ENCODE measurements at regions not wholly inside any gene's neighbourhood (a gene's known extent, or its start where the extent isn't known, plus 50 kb on each side); places are given as distances from the start of the nearest gene placed in this dataset.

DNA sequence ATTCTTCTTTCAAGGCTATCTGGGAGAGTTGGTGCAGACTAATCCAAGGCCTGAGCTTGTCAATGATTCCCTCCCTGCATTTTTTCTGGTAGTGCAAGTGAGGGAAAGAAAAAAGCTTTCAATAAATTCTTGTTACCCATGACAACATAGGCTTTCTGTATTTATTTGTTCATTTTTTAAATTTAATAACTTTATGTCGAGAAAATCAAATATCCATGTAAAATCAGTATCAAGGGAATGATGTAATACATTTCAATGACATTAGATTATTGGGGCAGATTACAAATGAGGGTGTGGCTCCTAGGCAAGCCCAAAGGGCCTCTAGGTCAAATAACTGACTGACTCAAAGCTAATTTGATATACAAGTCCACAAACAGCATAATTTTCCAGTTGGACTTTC, 104.0 kb downstream of the GJA1 start:
- Histone ChIP-seq H3K4me1 (replicated peaks in 1 of 2; ENCODE audit: control insufficient read depth in 2 of 2, insufficient read depth in 2 of 2, low read length in 2 of 2) (no peaks in the 10 kb centered on the region), H4K20me1 (replicated peaks; ENCODE audit: control insufficient read depth, insufficient read depth, low read length) (no peaks in the 10 kb centered on the region), H3K4me2 (ENCODE audit: insufficient read depth, low read length) (no peak overlapping the region), H2AFZ (ENCODE audit: low read depth, low read length) (no peak overlapping the region), H3K9me3 (replicated peaks; ENCODE audit: control insufficient read depth, insufficient read depth, low read depth, low read length) (no peaks in the 10 kb centered on the region; the same call in 1 of the 2 replicates), H3K79me2 (ENCODE audit: control insufficient read depth, insufficient read depth, low read length) (no peaks in the 10 kb centered on the region), H3K4me3 (no peak overlapping the region), H3K27me3 (ENCODE audit: control insufficient read depth in 2 of 2, insufficient read depth in 2 of 2, low read length in 2 of 2) (no peaks in the 10 kb centered on the region), H3K9me1 (ENCODE audit: control insufficient read depth, insufficient read depth, low read length) (no peaks in the 10 kb centered on the region), H3K36me3 (ENCODE audit: control insufficient read depth, insufficient read depth, low read length) (no peaks in the 10 kb centered on the region), H3K9ac (ENCODE audit: insufficient read depth in 1 of 2, low read depth in 2 of 2, low read length in 2 of 2) (no peak overlapping the region), H3K27ac (ENCODE audit: extremely low read depth, low read depth, low read length) (no peak overlapping the region)
- no TSS peak for BruUV-seq (replicated peaks)
- ATAC-seq (no peak), DNase-seq (ENCODE audit: extremely low read depth in 1 of 4, low spot score in 3 of 4) (no peak), FAIRE-seq (no peak)
- intact Hi-C loops (cut with micrococcal nuclease) = no loop called here
- POLR2A ChIA-PET = no interaction called here
- no peak for TF ChIP-seq NR1H2 (CRISPR knock-in tag; IDR thresholded peaks at IDR 0.05)
- in situ Hi-C loops (cut with MboI) = no loop called here
- CTCF ChIA-PET (ENCODE audit: low intra/inter-chr PET ratio) = no interaction called here
- WGBS (ENCODE audit: insufficient coverage, low coverage, missing lambda C conversion rate) = 0% methylated on average over 1 of the region's 1 CpG

DNA sequence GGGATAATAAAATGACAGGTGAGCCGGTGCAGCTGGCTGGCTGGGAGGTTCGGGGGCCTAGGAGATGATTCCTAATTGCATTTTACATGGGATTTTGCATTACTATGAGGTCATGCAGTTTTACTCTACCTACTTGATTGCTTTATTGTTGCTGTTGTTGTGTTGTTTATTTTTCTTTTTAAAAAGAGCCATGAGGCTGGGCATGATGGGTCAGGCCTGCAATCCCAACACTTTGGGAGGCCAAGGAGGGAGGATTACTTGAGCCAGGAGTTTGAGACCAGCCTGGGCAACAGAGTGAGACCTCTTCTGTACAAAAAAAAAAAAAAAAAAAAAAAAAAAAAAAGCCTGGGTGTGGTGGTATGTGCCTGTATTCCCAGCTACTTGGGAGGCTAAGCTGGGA, 104.8 kb downstream of the GJA1 start:
- FAIRE-seq = no peak
- Histone ChIP-seq H3K27ac (ENCODE audit: extremely low read depth, low read depth, low read length) (no peak overlapping the region), H3K4me2 (ENCODE audit: insufficient read depth, low read length) (no peak overlapping the region), H4K20me1 (replicated peaks; ENCODE audit: control insufficient read depth, insufficient read depth, low read length) (no peaks in the 10 kb centered on the region), H3K9me1 (ENCODE audit: control insufficient read depth, insufficient read depth, low read length) (no peaks in the 10 kb centered on the region), H3K9me3 (replicated peaks; ENCODE audit: control insufficient read depth, insufficient read depth, low read depth, low read length) (no peaks in the 10 kb centered on the region; the same call in 1 of the 2 replicates), H3K79me2 (ENCODE audit: control insufficient read depth, insufficient read depth, low read length) (no peaks in the 10 kb centered on the region), H3K27me3 (ENCODE audit: control insufficient read depth in 2 of 2, insufficient read depth in 2 of 2, low read length in 2 of 2) (no peaks in the 10 kb centered on the region), H3K9ac (ENCODE audit: insufficient read depth in 1 of 2, low read depth in 2 of 2, low read length in 2 of 2) (no peak overlapping the region), H3K36me3 (ENCODE audit: control insufficient read depth, insufficient read depth, low read length) (no peaks in the 10 kb centered on the region), H2AFZ (ENCODE audit: low read depth, low read length) (no peak overlapping the region), H3K4me1 (replicated peaks in 1 of 2; ENCODE audit: control insufficient read depth in 2 of 2, insufficient read depth in 2 of 2, low read length in 2 of 2) (no peaks in the 10 kb centered on the region), H3K4me3 (no peak overlapping the region)
- no peak for ATAC-seq
- WGBS (ENCODE audit: insufficient coverage, low coverage, missing lambda C conversion rate) = 0% methylated on average over 2 of the region's 2 CpGs
- intact Hi-C loops (cut with micrococcal nuclease) = no loop called here
- POLR2A ChIA-PET = no interaction called here
- BruUV-seq (replicated peaks) = no TSS peak
- DNase-seq (ENCODE audit: extremely low read depth in 1 of 4, low spot score in 3 of 4) = no peak
- CTCF ChIA-PET (ENCODE audit: low intra/inter-chr PET ratio) = no interaction called here
- in situ Hi-C loops (cut with MboI) = no loop called here
- TF ChIP-seq ASH1L (IDR thresholded peaks at IDR 0.05; ENCODE audit: borderline replicate concordance, low read depth, partially characterized antibody) (no peak), HNRNPH1 (optimal IDR thresholded peaks at IDR 0.05; ENCODE audit: low read depth, low read length) (no peak), DDX20 (tag; IDR thresholded peaks at IDR 0.05; ENCODE audit: low read depth) (no peak), POLR3G (IDR thresholded peaks at IDR 0.05; ENCODE audit: extremely low read depth, insufficient read length, insufficient replicate concordance) (no peak), HDAC1 (IDR thresholded peaks at IDR 0.05) (no peak), SIRT6 (IDR thresholded peaks at IDR 0.05; ENCODE audit: low read depth, low read length) (no peak), CC2D1A (IDR thresholded peaks at IDR 0.05) (no peak), U2AF2 (optimal IDR thresholded peaks at IDR 0.05; ENCODE audit: low read depth, low read length) (no peak), FOS (IDR thresholded peaks at IDR 0.05; ENCODE audit: extremely low read depth, insufficient read length) (no peak), XRCC3 (IDR thresholded peaks at IDR 0.05) (no peak)
- TF ChIP-seq, protein P1, sequence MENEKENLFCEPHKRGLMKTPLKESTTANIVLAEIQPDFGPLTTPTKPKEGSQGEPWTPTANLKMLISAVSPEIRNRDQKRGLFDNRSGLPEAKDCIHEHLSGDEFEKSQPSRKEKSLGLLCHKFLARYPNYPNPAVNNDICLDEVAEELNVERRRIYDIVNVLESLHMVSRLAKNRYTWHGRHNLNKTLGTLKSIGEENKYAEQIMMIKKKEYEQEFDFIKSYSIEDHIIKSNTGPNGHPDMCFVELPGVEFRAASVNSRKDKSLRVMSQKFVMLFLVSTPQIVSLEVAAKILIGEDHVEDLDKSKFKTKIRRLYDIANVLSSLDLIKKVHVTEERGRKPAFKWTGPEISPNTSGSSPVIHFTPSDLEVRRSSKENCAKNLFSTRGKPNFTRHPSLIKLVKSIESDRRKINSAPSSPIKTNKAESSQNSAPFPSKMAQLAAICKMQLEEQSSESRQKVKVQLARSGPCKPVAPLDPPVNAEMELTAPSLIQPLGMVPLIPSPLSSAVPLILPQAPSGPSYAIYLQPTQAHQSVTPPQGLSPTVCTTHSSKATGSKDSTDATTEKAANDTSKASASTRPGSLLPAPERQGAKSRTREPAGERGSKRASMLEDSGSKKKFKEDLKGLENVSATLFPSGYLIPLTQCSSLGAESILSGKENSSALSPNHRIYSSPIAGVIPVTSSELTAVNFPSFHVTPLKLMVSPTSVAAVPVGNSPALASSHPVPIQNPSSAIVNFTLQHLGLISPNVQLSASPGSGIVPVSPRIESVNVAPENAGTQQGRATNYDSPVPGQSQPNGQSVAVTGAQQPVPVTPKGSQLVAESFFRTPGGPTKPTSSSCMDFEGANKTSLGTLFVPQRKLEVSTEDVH (IDR thresholded peaks at IDR 0.05; ENCODE audit: low read depth, partially characterized antibody) = no peak
- TF ChIP-seq, protein P2, sequence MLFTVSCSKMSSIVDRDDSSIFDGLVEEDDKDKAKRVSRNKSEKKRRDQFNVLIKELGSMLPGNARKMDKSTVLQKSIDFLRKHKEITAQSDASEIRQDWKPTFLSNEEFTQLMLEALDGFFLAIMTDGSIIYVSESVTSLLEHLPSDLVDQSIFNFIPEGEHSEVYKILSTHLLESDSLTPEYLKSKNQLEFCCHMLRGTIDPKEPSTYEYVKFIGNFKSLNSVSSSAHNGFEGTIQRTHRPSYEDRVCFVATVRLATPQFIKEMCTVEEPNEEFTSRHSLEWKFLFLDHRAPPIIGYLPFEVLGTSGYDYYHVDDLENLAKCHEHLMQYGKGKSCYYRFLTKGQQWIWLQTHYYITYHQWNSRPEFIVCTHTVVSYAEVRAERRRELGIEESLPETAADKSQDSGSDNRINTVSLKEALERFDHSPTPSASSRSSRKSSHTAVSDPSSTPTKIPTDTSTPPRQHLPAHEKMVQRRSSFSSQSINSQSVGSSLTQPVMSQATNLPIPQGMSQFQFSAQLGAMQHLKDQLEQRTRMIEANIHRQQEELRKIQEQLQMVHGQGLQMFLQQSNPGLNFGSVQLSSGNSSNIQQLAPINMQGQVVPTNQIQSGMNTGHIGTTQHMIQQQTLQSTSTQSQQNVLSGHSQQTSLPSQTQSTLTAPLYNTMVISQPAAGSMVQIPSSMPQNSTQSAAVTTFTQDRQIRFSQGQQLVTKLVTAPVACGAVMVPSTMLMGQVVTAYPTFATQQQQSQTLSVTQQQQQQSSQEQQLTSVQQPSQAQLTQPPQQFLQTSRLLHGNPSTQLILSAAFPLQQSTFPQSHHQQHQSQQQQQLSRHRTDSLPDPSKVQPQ (CRISPR knock-in tag; IDR thresholded peaks at IDR 0.05; ENCODE audit: borderline replicate concordance) = no peak

Data from K562 (cell line).